ENCODE measurements at regions not wholly inside any gene's neighbourhood (a gene's known extent, or its start where the extent isn't known, plus 50 kb on each side); places are given as distances from the start of the nearest gene placed in this dataset.
A peak's percentile ranks its signal among the peaks of the same experiment; 100 is the strongest.

DNA sequence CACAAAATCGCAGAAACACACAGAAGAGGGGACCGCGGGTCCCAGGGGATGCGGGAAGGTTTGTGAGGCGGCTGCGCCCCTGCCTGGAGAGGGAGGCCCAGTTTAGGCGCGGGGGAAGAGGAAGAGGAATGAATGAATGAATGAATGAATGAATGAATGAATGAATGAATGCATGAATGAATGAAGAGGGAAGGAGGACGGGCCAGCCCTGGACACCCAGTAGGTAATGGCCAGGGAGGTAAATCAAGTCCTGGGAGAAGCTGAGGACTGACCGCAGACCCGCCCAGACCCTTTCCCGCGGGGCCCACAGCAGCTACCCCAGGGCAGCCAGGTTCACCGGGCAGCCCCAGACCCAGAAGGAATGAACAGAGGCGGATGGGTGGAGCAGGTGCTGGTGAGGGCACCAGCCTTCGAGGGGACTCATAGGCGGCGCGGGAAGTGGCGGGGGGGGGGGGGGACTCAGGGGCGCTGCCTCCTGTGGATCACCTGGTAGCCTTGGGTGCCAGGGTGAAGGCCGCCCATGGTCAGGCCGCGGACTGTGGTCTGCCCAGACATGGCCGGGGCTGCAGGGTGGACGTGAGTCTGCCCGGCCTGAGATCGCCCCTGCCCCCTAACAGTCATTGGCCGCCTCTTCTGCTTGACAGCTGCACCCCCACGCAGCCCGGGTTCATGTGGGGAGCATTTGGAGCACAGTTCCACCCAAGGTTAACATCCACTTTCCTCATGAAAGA is 192.0 kb upstream of the PDE10A start:
- no peak for DNase-seq (ENCODE audit: low read depth)
- TF ChIP-seq, protein P1, sequence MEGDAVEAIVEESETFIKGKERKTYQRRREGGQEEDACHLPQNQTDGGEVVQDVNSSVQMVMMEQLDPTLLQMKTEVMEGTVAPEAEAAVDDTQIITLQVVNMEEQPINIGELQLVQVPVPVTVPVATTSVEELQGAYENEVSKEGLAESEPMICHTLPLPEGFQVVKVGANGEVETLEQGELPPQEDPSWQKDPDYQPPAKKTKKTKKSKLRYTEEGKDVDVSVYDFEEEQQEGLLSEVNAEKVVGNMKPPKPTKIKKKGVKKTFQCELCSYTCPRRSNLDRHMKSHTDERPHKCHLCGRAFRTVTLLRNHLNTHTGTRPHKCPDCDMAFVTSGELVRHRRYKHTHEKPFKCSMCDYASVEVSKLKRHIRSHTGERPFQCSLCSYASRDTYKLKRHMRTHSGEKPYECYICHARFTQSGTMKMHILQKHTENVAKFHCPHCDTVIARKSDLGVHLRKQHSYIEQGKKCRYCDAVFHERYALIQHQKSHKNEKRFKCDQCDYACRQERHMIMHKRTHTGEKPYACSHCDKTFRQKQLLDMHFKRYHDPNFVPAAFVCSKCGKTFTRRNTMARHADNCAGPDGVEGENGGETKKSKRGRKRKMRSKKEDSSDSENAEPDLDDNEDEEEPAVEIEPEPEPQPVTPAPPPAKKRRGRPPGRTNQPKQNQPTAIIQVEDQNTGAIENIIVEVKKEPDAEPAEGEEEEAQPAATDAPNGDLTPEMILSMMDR (conservative IDR thresholded peaks at IDR 0.05; ENCODE audit: low read length), result no peak
- no peak overlapping the region for H3K4me3 ChIP-seq (ENCODE audit: low read length)

DNA sequence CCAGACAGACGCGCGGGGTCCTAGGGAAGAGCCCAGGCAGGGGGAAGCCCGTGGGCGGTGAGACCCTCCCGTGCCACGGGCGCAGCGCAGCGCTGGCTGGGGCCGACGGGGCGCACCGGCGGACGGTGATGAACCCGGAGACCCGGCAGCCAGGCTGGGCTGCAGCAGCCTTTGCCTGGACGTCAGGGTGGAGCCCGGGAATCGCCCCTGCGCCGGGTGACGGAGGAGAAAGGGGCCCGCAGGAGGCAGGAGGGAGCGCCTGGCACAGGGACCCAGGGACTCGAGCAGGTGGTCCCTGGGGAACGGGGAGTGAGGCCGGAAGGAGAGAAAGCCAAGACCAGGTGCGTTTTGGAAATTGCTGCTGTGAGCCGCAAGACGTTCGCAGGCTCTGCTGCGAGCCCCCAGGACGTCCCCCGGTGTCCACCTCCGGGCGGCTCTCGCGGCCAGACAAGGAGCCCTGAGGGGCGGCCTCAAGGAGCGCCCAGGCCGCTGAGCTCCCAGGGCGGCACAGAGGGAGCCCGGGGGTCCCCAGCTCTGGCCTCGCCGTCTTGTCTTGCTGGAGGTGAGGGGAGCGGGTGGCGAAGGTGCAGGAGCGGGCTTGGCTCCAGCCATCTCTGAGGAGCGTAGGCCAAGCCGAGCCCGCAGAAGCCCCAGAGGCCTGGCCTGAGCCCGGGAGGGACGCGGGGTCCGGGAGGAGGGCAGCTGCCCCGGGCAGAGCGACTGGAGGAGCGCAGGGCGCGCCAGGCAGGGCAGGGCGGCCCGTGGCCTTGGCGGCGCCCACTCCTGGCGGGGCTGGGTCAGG is 191.2 kb upstream of the PDE10A start:
- H3K4me3 ChIP-seq (ENCODE audit: low read length), result no peak overlapping the region
- TF ChIP-seq, protein P1 (conservative IDR thresholded peaks at IDR 0.05; ENCODE audit: low read length), result no peak
- no peak for DNase-seq (ENCODE audit: low read depth)

DNA sequence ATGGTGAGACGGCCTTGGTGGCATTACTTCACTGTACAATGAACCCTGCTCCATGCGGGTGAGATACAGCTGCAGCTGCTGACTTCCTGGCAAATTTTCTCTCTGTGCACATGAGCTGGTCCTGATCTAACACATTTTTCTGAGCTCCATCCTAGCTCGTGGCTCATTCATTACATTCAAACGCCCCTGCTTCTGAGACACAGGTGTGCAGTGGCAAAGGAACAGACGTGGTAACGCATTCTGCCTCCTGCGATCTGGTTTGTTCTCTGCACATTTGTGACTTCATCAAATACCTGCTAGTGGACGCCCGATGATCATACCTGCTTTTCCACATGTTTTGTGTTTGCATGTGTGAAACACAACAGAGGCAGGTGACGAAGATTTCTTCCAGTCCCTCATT is 189.6 kb upstream of the PDE10A start:
- no peak overlapping the region for H3K4me3 ChIP-seq (ENCODE audit: low read length)
- TF ChIP-seq, protein P1 (conservative IDR thresholded peaks at IDR 0.05; ENCODE audit: low read length), result no peak
- DNase-seq (ENCODE audit: low read depth), result no peak

DNA sequence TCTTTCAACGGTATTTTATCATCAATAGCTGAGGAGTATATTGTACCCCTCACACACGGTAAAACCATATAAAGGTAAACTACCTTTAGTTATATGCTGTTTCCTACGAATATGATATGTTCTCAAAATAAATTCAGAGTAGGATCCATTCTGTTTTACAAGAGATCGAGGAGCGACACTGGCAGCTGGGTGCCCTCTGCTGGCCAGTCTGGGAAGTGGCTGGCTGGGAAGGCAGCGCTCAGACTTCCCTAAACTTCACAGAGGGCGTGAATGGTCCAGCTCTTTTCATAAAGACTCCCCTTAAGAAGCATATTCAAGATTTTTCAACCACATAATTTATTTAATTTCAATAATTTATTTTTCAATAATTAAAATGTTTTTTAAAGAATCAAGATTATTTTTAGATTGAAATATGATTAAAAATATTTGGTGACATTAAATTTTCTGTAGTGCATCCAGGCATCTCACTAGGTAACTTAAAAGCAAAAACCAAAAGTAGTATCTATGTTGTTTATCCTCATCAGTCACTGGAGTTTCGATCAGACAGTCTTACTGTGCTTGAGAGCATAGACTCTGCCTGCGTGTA is 187.5 kb upstream of the PDE10A start:
- peak; percentile 55 for DNase-seq (ENCODE audit: low read depth)

DNA sequence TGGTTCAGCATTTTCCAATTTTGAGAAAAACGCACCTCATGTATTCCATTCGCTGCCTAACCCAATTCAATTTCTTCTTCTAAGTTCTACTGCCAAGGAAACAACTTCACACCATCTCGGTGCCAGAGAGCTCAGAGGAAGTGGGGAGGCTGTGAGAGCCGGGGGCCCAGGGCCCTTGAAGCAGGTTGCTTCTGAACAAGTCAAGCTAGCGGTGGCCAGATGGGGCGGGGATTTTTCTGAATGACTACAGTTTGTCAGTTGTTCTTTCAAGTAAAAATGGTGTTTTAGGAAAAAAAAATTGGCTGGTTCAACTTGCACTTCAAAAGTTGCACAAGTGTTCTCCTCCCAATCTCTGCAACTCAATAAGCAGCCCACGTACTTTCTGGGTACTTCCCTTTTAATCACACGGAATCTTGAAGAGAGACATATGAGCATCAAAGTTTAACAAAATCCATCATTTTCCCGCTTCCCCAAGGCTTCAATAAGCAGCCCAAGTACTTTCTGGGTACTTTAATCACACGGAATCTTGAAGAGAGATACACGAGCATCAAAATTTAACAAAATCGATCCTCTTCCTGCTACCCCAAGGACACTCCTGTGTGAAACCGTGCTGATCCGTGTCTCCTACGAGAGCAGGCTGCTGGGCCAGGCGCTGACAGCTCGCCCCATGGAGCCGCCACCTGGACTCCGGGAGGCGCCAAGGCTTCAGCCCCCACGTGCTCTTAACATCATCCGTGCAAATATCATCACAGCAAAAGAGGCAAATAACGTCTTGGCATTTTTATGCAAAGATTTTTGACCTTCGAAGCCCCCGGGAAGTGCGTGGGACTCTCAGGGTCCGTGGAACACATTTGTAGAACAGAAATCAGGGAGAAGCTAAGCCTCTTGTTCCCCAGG is 186.7 kb upstream of the PDE10A start:
- TF ChIP-seq, protein P1 (conservative IDR thresholded peaks at IDR 0.05; ENCODE audit: low read length), result no peak
- DNase-seq (ENCODE audit: low read depth), result no peak
- no peak overlapping the region for H3K4me3 ChIP-seq (ENCODE audit: low read length)

More for the DNA sequence above, 187.5 kb upstream of the PDE10A start:
- no peak overlapping the region for H3K4me3 ChIP-seq (ENCODE audit: low read length)
- TF ChIP-seq, protein P1 (conservative IDR thresholded peaks at IDR 0.05; ENCODE audit: low read length), result peak; percentile 99

DNA sequence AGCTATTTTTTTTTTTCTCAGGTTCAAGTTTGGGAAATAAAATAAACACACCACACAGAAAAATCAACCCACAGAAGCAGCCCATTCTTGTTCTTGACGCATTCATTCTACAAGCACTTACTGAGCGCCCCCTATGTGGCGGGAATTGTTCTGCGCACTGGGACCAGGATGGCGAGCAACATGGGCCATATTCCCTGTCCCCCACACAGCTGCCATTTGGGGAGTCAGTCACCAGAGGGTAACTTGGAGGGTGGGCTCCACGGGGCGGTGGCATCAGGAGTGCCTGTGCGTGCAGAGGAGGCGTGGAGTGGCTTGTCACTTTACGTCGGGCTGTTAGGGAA is 185.0 kb upstream of the PDE10A start:
- TF ChIP-seq, protein P1 (conservative IDR thresholded peaks at IDR 0.05; ENCODE audit: low read length), result no peak
- no peak overlapping the region for H3K4me3 ChIP-seq (ENCODE audit: low read length)
- DNase-seq (ENCODE audit: low read depth), result no peak

Measured in AG10803 (cell line).